ENCODE measurements at regions not wholly inside any gene's neighbourhood (a gene's known extent, or its start where the extent isn't known, plus 50 kb on each side); places are given as distances from the start of the nearest gene placed in this dataset.

DNA sequence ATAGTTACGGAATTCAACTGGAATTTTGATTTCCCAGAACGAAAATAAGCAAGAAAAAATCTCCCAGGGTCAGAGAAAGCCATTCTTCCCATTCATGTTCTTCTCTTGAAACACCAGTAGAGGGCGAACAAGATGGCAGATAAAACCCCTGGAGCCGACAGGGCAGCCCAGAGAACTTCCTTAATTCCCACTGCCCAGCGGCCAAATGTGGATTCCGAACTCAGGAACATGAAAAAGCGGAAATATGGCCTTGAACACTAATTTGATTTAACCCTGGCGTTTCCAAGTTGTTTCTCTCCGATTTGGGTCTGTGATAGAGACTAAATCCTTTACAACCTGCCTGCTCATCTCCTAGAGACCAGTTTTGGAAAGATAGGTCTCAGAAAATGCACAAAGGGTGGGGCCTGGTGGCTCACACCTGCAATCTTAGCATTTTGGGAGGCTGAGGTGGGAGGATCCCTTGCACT lies 100.7 kb upstream of the WAC start:
- no peak for TF ChIP-seq POLR2AphosphoS5 (IDR thresholded peaks at IDR 0.05; ENCODE audit: low read depth, low read length)
- TF ChIP-seq, protein P1, sequence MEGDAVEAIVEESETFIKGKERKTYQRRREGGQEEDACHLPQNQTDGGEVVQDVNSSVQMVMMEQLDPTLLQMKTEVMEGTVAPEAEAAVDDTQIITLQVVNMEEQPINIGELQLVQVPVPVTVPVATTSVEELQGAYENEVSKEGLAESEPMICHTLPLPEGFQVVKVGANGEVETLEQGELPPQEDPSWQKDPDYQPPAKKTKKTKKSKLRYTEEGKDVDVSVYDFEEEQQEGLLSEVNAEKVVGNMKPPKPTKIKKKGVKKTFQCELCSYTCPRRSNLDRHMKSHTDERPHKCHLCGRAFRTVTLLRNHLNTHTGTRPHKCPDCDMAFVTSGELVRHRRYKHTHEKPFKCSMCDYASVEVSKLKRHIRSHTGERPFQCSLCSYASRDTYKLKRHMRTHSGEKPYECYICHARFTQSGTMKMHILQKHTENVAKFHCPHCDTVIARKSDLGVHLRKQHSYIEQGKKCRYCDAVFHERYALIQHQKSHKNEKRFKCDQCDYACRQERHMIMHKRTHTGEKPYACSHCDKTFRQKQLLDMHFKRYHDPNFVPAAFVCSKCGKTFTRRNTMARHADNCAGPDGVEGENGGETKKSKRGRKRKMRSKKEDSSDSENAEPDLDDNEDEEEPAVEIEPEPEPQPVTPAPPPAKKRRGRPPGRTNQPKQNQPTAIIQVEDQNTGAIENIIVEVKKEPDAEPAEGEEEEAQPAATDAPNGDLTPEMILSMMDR (IDR thresholded peaks at IDR 0.05; ENCODE audit: control extremely low read depth in 1 of 3, insufficient read depth in 1 of 3, low read depth in 1 of 3, low read length in 3 of 3), result peak; percentile 34 to 79 (median 71)
- TF ChIP-seq RAD21 (IDR thresholded peaks at IDR 0.05 in 1 of 2, conservative IDR thresholded peaks at IDR 0.05 in 1 of 2; ENCODE audit: low read depth in 2 of 2, low read length in 2 of 2), result peak; percentile 85 to 87
- no peak for TF ChIP-seq EZH2 (IDR thresholded peaks at IDR 0.05; ENCODE audit: low read depth, low read length, severe bottlenecking)
- TF ChIP-seq GABPA (IDR thresholded peaks at IDR 0.05; ENCODE audit: borderline replicate concordance, insufficient read depth, low read length), result no peak
- no peak for TF ChIP-seq GTF2F1 (IDR thresholded peaks at IDR 0.05; ENCODE audit: borderline replicate concordance, low read depth, low read length)
- no peak for TF ChIP-seq CREB1 (IDR thresholded peaks at IDR 0.05)
- no peak for TF ChIP-seq POLR2A (IDR thresholded peaks at IDR 0.05; ENCODE audit: control extremely low read depth in 1 of 2, low read depth in 2 of 2, low read length in 2 of 2)
- TF ChIP-seq TEAD4 (IDR thresholded peaks at IDR 0.05; ENCODE audit: low read depth, low read length), result no peak
- TF ChIP-seq RFX5 (IDR thresholded peaks at IDR 0.05; ENCODE audit: borderline replicate concordance, low read depth, low read length), result no peak
- no peak for TF ChIP-seq RBBP5 (IDR thresholded peaks at IDR 0.05; ENCODE audit: borderline replicate concordance, low read depth, low read length)
- no peak for TF ChIP-seq TAF1 (IDR thresholded peaks at IDR 0.05; ENCODE audit: low read depth, low read length)

Data from H1 (cell line).